ENCODE measurements at regions not wholly inside any gene's neighbourhood (a gene's known extent, or its start where the extent isn't known, plus 50 kb on each side); places are given as distances from the start of the nearest gene placed in this dataset.

DNA sequence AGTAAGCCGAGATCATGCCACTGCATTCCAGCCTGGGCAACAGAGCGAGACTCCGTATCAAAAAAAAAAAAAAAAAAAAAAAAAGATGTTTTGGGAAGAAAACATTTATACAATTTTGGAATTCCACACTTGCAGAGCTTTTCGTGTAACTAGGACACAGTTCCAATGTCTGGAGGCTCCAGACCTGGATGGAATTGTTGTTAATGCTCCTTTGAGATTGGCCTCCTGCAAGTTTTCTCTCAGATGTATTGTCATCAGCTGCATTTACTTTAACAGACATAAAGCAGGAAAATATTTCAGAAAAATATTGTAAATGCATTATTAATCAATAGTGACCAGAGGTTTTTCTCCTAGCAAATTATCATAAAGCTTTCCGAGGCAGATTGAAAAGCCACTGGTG is 124.1 kb downstream of the RBM43 start:
- Mint-ChIP-seq H3K27ac (no peak overlapping the region), H3K36me3 (ENCODE audit: low read depth) (no peaks in the 10 kb centered on the region), H3K4me1 (peaks cover 7% of the 10 kb centered on the region), H3K27me3 (peaks cover 4% of the 10 kb centered on the region), H3K4me3 (no peak overlapping the region)
- DNase-seq (no peak), ATAC-seq (no peak)
- H3K9me3 ChIP-seq (ENCODE audit: control insufficient read depth, low read length, poor library complexity, severe bottlenecking) = no peaks in the 10 kb centered on the region

DNA sequence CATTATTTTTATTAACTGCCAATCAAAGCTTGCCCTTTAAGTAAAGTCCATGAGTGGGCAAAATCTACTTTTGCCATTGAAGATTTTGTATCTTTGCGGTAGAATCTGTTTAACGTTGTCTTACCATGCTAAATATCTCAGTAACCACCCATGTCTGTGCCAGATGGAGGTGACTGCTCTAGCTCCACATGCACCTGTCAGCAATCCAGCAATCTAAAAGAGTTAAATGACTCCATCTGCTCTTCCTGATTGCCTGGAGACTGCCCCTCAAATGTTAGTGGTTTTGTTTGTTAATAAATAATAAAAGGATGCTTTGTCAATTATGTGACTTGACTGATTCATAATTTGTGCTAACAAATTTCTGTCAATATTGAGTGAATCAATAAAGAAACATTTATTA is 141.7 kb downstream of the RBM43 start:
- H3K36me3 Mint-ChIP-seq (ENCODE audit: low read depth) = no peaks in the 10 kb centered on the region
- no peak overlapping the region for H3K27ac Mint-ChIP-seq
- peaks cover 3% of the 10 kb centered on the region for H3K27me3 Mint-ChIP-seq
- ATAC-seq (no peak), DNase-seq (no peak)
- H3K9me3 ChIP-seq (ENCODE audit: control insufficient read depth, low read length, poor library complexity, severe bottlenecking) = no peaks in the 10 kb centered on the region
- H3K4me3 Mint-ChIP-seq = no peak overlapping the region
- H3K4me1 Mint-ChIP-seq = no peaks in the 10 kb centered on the region

DNA sequence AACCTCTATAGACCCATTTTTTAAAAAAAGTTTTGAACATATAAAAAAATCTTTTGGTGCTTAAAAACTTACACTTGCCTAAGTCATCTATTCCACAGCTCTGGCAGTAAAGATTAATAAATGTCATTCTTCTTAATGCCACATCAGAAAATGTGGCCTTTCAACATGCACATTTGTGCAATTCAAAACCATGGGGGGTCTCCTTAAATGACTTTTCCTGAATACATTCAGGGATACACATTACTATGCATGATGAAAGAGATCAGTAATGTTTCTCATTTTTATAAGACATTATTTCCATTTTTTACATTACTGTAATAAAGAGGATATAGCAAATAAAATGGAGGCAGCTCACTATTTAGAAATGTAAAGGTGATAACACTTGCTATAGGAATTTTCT is 142.3 kb downstream of the RBM43 start:
- H3K36me3 Mint-ChIP-seq (ENCODE audit: low read depth) = no peaks in the 10 kb centered on the region
- H3K27me3 Mint-ChIP-seq = peaks cover 5% of the 10 kb centered on the region
- ATAC-seq (no peak), DNase-seq (no peak)
- H3K4me1 Mint-ChIP-seq = no peaks in the 10 kb centered on the region
- H3K9me3 ChIP-seq (ENCODE audit: control insufficient read depth, low read length, poor library complexity, severe bottlenecking) = no peaks in the 10 kb centered on the region
- H3K27ac Mint-ChIP-seq = no peak overlapping the region
- H3K4me3 Mint-ChIP-seq = no peak overlapping the region

DNA sequence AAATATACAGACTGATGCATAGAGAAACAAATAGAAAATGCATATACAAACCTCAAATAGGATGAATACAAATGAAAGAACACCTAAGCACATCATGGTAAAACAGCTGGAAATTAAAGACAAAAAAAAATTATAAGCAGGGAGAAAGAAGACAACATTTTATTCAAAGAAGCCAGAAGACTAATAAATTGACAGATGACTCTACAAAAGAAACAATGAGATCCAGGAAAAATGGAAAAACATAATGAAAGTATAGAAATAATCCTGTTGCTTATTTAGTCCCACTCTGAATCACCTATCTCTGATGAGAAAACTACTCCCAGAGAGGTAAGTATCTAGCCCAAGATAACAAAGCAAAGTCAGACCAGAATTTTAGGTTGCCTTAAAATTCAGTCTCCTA is 143.4 kb downstream of the RBM43 start:
- H3K27me3 Mint-ChIP-seq = peaks cover 5% of the 10 kb centered on the region
- H3K27ac Mint-ChIP-seq = no peak overlapping the region
- no peak overlapping the region for H3K4me3 Mint-ChIP-seq
- ATAC-seq = no peak
- no peaks in the 10 kb centered on the region for H3K9me3 ChIP-seq (ENCODE audit: control insufficient read depth, low read length, poor library complexity, severe bottlenecking)
- no peaks in the 10 kb centered on the region for H3K4me1 Mint-ChIP-seq
- no peak for DNase-seq
- H3K36me3 Mint-ChIP-seq (ENCODE audit: low read depth) = no peaks in the 10 kb centered on the region

DNA sequence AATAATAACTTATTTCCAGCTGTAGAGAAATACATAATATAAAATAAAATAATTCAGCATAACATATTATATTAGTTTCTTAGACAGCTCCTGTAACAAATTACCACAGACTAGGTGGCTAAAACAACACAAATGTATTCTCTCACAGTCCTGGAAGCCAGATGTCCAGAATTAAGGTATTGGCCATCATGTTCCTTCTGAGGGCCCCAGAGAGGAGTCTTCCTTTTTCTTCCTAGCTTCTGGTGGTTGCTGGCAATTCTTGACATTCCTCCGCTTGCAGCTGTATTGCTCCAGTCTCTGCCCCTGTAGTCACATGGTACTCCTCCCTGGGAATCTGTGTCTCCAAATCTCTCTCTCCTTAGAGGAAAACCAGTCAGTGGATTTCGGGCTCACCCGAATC is 146.8 kb downstream of the RBM43 start:
- Mint-ChIP-seq H3K4me3 (no peak overlapping the region), H3K4me1 (no peaks in the 10 kb centered on the region), H3K27me3 (peaks cover 14% of the 10 kb centered on the region), H3K36me3 (ENCODE audit: low read depth) (no peaks in the 10 kb centered on the region), H3K27ac (no peak overlapping the region)
- no peaks in the 10 kb centered on the region for H3K9me3 ChIP-seq (ENCODE audit: control insufficient read depth, low read length, poor library complexity, severe bottlenecking)
- DNase-seq (no peak), ATAC-seq (no peak)

DNA sequence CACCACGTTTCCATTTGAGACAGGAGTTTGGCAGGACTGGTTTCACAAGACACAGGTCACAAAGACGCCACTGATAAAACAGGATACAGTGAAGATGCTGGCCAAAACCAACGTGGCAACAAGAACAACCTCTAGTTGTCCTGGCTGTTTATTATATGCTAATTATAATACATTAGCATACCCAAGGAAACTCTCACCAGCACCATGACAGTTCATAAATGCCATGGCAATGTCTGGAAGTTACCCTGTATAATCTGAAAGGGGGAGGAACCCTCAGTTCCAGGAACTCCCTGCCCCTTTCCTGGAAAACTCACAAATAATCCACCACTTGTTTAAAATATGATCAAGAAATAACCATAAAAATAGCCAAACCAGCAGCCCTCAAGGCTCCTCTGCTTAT is 148.3 kb downstream of the RBM43 start:
- Mint-ChIP-seq H3K4me3 (no peak overlapping the region), H3K4me1 (no peaks in the 10 kb centered on the region), H3K27me3 (peaks cover 18% of the 10 kb centered on the region), H3K36me3 (ENCODE audit: low read depth) (no peaks in the 10 kb centered on the region), H3K27ac (no peak overlapping the region)
- ATAC-seq (no peak), DNase-seq (no peak)
- no peaks in the 10 kb centered on the region for H3K9me3 ChIP-seq (ENCODE audit: control insufficient read depth, low read length, poor library complexity, severe bottlenecking)

DNA sequence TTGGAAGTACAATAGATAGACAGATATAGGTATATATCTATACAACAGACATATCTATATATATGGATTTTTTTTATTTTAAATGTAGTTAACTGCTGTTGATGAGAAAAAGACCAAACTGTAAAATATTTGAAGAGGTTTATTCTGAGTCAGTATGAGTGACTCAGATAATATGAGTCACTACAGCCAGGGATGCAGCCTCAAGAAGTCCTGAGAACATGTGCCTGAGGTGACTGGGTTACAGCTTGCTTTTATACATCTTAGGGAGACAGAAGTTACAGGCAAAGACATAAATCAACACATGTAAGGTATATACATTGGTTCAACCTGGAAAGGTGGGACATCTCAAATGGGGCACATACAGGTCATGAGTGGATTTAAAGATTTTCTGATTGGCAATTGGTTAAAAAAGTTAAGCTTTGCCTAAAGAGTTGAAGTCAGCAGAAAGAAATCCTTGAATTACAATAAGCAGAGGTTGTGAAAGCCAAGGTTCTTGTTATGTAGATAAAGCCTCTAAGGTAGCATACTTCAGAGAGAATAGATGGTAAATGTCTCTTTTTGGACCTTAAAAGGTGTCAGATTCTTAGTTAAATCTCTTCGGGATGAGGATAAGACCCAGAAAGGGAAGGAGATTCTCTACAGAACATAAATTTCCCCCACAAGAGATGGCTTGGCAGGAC is 149.9 kb downstream of the RBM43 start:
- Mint-ChIP-seq H3K27me3 (peaks cover 18% of the 10 kb centered on the region), H3K36me3 (ENCODE audit: low read depth) (no peaks in the 10 kb centered on the region), H3K4me1 (no peaks in the 10 kb centered on the region), H3K27ac (no peak overlapping the region), H3K4me3 (no peak overlapping the region)
- ATAC-seq (no peak), DNase-seq (no peak)
- no peaks in the 10 kb centered on the region for H3K9me3 ChIP-seq (ENCODE audit: control insufficient read depth, low read length, poor library complexity, severe bottlenecking)

DNA sequence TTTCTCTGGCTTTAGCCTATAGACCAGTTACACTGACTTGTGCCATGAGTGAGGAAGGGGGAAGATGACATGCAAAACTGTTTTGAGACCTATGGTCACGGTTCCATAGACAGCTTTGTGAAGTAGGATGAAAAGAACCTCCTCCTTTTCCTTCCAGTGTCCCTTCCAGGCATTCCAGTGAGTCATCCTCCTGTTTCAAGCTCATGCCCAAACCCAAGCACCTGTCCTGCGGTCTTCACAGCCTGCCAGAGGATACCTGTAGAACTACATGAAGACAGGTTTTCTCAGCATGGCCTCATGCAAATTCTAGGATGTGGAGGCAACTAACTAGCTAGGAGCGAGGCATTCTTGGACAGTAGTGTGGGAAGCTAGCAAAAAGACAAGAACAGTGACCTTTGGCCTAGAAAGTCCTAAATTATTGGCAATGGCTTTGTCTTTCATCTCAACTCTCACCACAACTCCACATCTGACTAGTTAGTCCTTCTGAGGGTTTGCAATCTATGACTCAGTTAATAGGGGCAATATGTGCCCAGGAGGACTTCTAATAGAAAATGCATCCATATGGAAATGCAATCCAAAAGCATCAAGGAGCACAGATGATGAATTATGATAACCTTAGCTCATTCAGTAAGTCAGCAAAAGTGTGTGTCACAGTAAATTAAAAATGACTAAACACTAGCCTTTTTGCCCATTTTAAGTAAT is 154.7 kb downstream of the RBM43 start:
- Mint-ChIP-seq H3K4me3 (no peak overlapping the region), H3K4me1 (no peaks in the 10 kb centered on the region), H3K36me3 (ENCODE audit: low read depth) (no peaks in the 10 kb centered on the region), H3K27ac (no peak overlapping the region), H3K27me3 (peaks cover 13% of the 10 kb centered on the region)
- DNase-seq (no peak), ATAC-seq (no peak)
- no peaks in the 10 kb centered on the region for H3K9me3 ChIP-seq (ENCODE audit: control insufficient read depth, low read length, poor library complexity, severe bottlenecking)

DNA sequence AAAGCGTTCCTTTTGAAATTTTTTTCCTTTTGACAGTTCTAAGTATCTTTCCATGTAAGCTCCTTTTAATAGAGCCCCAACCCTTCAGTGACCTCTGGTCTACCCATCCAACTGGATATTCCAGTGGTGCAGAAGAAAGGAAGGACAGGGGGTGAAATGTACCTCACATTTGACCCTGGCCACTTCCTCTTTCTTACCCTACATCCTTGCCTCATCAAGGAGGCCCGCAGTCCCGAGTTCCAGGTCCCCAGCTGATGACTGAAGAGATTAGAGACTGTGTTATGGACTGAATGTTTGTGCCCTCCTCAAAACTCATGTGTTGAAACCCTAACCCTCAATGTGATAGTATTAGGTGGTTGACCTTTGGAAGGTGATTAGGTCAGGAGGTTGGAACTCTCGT is 158.1 kb downstream of the RBM43 start:
- H3K27ac Mint-ChIP-seq = no peak overlapping the region
- no peaks in the 10 kb centered on the region for H3K36me3 Mint-ChIP-seq (ENCODE audit: low read depth)
- DNase-seq (no peak), ATAC-seq (no peak)
- no peaks in the 10 kb centered on the region for H3K4me1 Mint-ChIP-seq
- no peak overlapping the region for H3K4me3 Mint-ChIP-seq
- H3K27me3 Mint-ChIP-seq = peaks cover 7% of the 10 kb centered on the region
- no peaks in the 10 kb centered on the region for H3K9me3 ChIP-seq (ENCODE audit: control insufficient read depth, low read length, poor library complexity, severe bottlenecking)

DNA sequence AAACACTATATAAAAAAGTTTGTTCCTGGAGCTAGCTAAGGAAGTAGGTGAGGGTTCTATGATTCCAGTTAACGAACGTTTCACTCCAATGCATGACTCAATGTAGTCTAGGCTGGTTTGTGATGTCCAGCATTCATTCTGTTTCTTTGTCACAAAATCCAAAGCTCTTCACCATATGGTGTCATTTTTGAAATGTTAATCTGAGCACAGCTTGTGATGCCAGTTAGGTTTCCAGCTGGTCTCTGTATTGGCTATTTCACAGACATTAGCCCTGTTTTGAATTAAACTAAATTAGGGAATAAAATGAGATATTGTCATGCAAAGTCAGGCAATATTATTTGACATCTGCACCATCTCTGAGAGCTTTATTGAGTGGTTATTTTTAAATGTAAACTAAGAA is 159.4 kb downstream of the RBM43 start:
- ATAC-seq (no peak), DNase-seq (no peak)
- Mint-ChIP-seq H3K4me1 (no peaks in the 10 kb centered on the region), H3K4me3 (no peak overlapping the region), H3K27ac (no peak overlapping the region), H3K27me3 (peaks cover 10% of the 10 kb centered on the region), H3K36me3 (ENCODE audit: low read depth) (no peaks in the 10 kb centered on the region)
- H3K9me3 ChIP-seq (ENCODE audit: control insufficient read depth, low read length, poor library complexity, severe bottlenecking) = no peaks in the 10 kb centered on the region

DNA sequence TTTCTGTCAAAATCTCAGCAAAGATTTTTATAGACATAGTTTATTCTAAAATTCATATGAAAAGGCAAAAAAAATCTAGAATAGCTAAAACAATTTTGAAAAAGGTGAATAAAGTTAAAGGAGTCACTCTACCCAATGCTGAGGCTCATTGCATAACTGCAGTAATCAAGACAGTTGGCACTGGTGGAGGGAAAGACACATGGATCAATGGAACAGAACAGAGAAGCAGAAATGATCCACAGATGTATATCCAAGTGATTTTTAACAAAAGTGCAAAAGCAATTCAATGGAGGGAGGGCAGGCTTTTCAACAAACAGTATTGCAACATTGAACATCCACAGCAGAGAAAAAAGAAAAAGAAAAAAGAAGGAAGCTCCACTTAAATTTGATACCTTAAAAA is 162.8 kb downstream of the RBM43 start:
- Mint-ChIP-seq H3K27ac (no peak overlapping the region), H3K4me3 (no peak overlapping the region), H3K27me3 (peaks cover 18% of the 10 kb centered on the region), H3K36me3 (ENCODE audit: low read depth) (no peaks in the 10 kb centered on the region), H3K4me1 (no peaks in the 10 kb centered on the region)
- H3K9me3 ChIP-seq (ENCODE audit: control insufficient read depth, low read length, poor library complexity, severe bottlenecking) = no peaks in the 10 kb centered on the region
- ATAC-seq (no peak), DNase-seq (no peak)

DNA sequence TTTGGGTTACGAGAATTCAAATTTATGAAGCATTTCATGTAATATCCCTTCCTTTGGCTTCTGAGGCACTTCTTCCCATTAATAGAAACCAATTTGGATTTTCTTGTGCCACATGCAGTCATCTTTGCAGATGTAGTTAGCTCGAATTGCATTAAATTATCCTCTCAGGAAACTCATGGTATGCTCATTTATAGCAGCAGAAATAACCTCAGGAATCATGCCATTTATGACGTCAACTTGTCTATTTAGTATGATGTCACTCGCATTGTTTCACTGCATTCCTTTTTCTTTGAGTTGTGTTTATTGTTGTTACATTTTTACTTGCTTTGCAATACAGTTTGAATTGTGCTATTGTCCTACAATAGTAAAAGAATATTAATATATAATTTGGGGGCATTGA is 163.8 kb downstream of the RBM43 start:
- H3K9me3 ChIP-seq (ENCODE audit: control insufficient read depth, low read length, poor library complexity, severe bottlenecking) = no peaks in the 10 kb centered on the region
- Mint-ChIP-seq H3K4me3 (no peak overlapping the region), H3K36me3 (ENCODE audit: low read depth) (no peaks in the 10 kb centered on the region), H3K27ac (no peak overlapping the region), H3K4me1 (no peaks in the 10 kb centered on the region), H3K27me3 (peaks cover 18% of the 10 kb centered on the region)
- no peak for DNase-seq
- no peak for ATAC-seq

DNA sequence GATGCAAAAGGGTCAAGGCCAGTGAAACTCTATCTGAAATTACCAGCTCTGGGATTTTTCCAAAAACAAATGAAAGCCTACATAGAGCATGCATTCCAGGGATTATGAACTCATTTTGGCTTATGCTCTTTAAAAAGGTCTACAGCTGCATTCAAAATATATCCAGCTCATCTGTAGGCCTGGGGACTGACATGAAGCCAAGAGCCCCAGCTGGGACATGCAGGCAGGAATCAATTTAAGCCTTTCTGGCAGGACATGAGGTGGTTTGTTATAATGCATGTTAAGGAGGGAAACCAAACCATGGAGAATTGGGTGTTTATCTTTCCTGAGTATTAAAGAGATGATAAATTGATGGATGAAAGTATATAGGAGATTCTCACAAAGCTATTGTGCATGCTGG is 164.5 kb downstream of the RBM43 start:
- no peak overlapping the region for H3K27ac Mint-ChIP-seq
- peaks cover 20% of the 10 kb centered on the region for H3K27me3 Mint-ChIP-seq
- H3K36me3 Mint-ChIP-seq (ENCODE audit: low read depth) = no peaks in the 10 kb centered on the region
- DNase-seq (no peak), ATAC-seq (no peak)
- H3K4me3 Mint-ChIP-seq = no peak overlapping the region
- H3K9me3 ChIP-seq (ENCODE audit: control insufficient read depth, low read length, poor library complexity, severe bottlenecking) = no peaks in the 10 kb centered on the region
- H3K4me1 Mint-ChIP-seq = no peaks in the 10 kb centered on the region

DNA sequence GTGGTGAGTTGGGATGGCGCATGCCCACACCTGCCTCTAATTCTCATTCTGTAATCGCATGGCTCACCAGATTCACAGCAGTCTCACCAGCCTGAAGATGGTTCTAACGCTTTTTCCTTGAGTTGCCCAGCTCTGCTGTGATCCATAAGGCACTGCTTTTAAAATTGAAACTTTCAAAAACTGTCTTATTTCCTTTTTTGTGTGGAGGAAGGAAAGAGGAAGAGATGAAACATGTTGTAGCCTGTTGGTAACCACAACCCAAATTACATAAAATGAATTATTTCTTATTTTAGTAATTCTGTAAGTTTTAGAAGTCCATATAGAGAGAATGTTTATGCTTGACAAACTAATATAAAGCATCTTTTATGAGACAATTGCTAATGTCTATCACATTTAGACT is 165.4 kb downstream of the RBM43 start:
- peaks cover 24% of the 10 kb centered on the region for H3K27me3 Mint-ChIP-seq
- no peaks in the 10 kb centered on the region for H3K9me3 ChIP-seq (ENCODE audit: control insufficient read depth, low read length, poor library complexity, severe bottlenecking)
- no peak overlapping the region for H3K27ac Mint-ChIP-seq
- no peaks in the 10 kb centered on the region for H3K4me1 Mint-ChIP-seq
- H3K36me3 Mint-ChIP-seq (ENCODE audit: low read depth) = no peaks in the 10 kb centered on the region
- no peak overlapping the region for H3K4me3 Mint-ChIP-seq
- ATAC-seq (no peak), DNase-seq (no peak)
